OCI-LY3 (cell line): ENCODE measurements at regions not wholly inside any gene's neighbourhood (a gene's known extent, or its start where the extent isn't known, plus 50 kb on each side); places are given as distances from the start of the nearest gene placed in this dataset.

Source experiments
- CTCF ChIP-seq: fragments of 200-600, 300-600 bp; sonication (generic); IDR thresholded peaks from 2 replicates; pipeline ENCODE4 v1.5.1; 2014; ENCODE audit warnings: antibody characterized with exemption, low read length, low read depth
- EZH2phosphoT487 ChIP-seq: fragments of 200-600 bp; shearing (Covaris generic); IDR thresholded peaks from 2 replicates; pipeline ENCODE4 v1.6.1; 2018; ENCODE audit warnings: antibody characterized with exemption, mixed run types, low read depth

- TF ChIP-seq CTCF (no peak), EZH2phosphoT487 (no peak)
These were observed 1423.6 kb downstream of the AACS start for GRCh38 chr12:126488806-126489205.
